ENCODE measurements at regions not wholly inside any gene's neighbourhood (a gene's known extent, or its start where the extent isn't known, plus 50 kb on each side); places are given as distances from the start of the nearest gene placed in this dataset.

GRCh38 chr2:6336752-6337471, 528.8 kb downstream of the CMPK2 start (continued):
- TF ChIP-seq, protein P1, sequence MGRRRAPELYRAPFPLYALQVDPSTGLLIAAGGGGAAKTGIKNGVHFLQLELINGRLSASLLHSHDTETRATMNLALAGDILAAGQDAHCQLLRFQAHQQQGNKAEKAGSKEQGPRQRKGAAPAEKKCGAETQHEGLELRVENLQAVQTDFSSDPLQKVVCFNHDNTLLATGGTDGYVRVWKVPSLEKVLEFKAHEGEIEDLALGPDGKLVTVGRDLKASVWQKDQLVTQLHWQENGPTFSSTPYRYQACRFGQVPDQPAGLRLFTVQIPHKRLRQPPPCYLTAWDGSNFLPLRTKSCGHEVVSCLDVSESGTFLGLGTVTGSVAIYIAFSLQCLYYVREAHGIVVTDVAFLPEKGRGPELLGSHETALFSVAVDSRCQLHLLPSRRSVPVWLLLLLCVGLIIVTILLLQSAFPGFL (CRISPR knock-in tag; IDR thresholded peaks at IDR 0.05; ENCODE audit: borderline replicate concordance) = no peak
- TF ChIP-seq SOX15 (CRISPR knock-in tag; IDR thresholded peaks at IDR 0.05) (no peak), RELA (CRISPR knock-in tag; IDR thresholded peaks at IDR 0.05; ENCODE audit: borderline replicate concordance) (no peak), SMAD3 (CRISPR knock-in tag; IDR thresholded peaks at IDR 0.05; ENCODE audit: borderline replicate concordance) (no peak)

DNA sequence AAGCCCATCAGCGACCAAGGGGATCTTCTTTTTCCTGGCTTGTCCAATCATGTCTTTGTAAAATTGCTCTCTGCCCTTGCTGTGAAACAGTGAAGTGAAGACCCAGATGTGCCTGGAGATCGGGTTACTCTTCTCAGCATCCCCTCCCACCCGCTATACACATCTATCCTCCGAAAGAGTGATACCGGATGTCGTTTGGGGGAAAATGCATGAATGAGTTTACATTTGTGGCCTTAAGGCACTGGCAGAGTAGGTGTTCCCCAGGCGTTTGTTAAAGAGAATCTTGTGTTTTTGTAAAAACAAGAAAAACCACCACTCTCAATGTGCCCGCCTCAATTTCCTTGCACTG, 528.3 kb downstream of the CMPK2 start:
- H3K27ac Mint-ChIP-seq = no peak overlapping the region
- CTCF ChIA-PET = no interaction called here
- H3K36me3 Mint-ChIP-seq = peaks cover 69% of the 10 kb centered on the region
- no peaks in the 10 kb centered on the region for H3K4me1 Mint-ChIP-seq
- ATAC-seq (no peak), DNase-seq (ENCODE audit: low spot score) (no peak)
- no peak overlapping the region for H3K4me3 Mint-ChIP-seq
- TF ChIP-seq CDX4 (CRISPR knock-in tag; IDR thresholded peaks at IDR 0.05; ENCODE audit: borderline replicate concordance) (no peak), E2F1 (CRISPR knock-in tag; IDR thresholded peaks at IDR 0.05) (no peak), ZNF425 (CRISPR knock-in tag; conservative IDR thresholded peaks at IDR 0.05) (no peak), TEAD1 (CRISPR knock-in tag; IDR thresholded peaks at IDR 0.05) (no peak)
- TF ChIP-seq, protein P2, sequence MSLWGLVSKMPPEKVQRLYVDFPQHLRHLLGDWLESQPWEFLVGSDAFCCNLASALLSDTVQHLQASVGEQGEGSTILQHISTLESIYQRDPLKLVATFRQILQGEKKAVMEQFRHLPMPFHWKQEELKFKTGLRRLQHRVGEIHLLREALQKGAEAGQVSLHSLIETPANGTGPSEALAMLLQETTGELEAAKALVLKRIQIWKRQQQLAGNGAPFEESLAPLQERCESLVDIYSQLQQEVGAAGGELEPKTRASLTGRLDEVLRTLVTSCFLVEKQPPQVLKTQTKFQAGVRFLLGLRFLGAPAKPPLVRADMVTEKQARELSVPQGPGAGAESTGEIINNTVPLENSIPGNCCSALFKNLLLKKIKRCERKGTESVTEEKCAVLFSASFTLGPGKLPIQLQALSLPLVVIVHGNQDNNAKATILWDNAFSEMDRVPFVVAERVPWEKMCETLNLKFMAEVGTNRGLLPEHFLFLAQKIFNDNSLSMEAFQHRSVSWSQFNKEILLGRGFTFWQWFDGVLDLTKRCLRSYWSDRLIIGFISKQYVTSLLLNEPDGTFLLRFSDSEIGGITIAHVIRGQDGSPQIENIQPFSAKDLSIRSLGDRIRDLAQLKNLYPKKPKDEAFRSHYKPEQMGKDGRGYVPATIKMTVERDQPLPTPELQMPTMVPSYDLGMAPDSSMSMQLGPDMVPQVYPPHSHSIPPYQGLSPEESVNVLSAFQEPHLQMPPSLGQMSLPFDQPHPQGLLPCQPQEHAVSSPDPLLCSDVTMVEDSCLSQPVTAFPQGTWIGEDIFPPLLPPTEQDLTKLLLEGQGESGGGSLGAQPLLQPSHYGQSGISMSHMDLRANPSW (CRISPR knock-in tag; conservative IDR thresholded peaks at IDR 0.05; ENCODE audit: low read depth) = no peak
- TF ChIP-seq, protein P3, sequence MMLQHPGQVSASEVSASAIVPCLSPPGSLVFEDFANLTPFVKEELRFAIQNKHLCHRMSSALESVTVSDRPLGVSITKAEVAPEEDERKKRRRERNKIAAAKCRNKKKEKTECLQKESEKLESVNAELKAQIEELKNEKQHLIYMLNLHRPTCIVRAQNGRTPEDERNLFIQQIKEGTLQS (CRISPR knock-in tag; conservative IDR thresholded peaks at IDR 0.05) = no peak
- H3K27me3 Mint-ChIP-seq (ENCODE audit: low read depth) = no peaks in the 10 kb centered on the region; the same call in 1 of the 2 replicates
- peaks cover 76% of the 10 kb centered on the region for H3K9me3 Mint-ChIP-seq
- POLR2A ChIA-PET = no interaction called here

DNA sequence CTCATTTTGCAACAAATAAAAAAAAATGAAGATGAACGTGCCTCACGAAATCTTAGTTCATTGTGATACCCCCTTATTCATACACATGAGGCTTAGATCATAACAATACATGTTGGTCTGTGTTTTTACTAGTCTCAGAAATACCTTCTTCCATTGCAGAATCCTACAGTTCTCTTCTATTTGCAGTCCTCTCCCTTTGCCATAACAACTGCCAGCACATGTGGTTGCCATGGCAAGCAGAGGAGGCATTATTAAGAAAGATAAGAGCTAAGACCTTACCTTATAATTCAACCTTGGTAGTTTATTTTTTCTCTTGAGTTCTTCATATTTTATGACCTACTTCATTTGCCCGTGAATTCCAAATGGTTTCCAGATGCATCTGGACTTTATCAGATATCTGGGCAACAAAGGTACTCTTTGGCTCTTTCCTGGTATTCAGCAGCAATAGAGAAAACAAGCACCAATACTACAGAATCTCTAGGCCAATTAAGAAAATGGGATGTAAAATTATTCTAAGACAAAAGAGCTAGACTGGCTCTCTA, 524.0 kb downstream of the CMPK2 start:
- ChIA-PET POLR2A (no interaction called here), CTCF (no interaction called here)
- DNase-seq (ENCODE audit: low spot score) = no peak
- no peak for ATAC-seq
- Mint-ChIP-seq H3K4me3 (no peak overlapping the region), H3K27ac (no peak overlapping the region), H3K4me1 (no peaks in the 10 kb centered on the region), H3K36me3 (peaks cover 77% of the 10 kb centered on the region), H3K9me3 (peaks cover 81% of the 10 kb centered on the region), H3K27me3 (ENCODE audit: low read depth) (peaks cover 3% of the 10 kb centered on the region; the same call in 1 of the 2 replicates)
- TF ChIP-seq NR2C2 (CRISPR knock-in tag; IDR thresholded peaks at IDR 0.05) (no peak), ZNF416 (CRISPR knock-in tag; IDR thresholded peaks at IDR 0.05) (no peak), CREM (CRISPR knock-in tag; IDR thresholded peaks at IDR 0.05) (no peak), JUN (CRISPR knock-in tag; IDR thresholded peaks at IDR 0.05) (no peak), NR3C1 (CRISPR knock-in tag; conservative IDR thresholded peaks at IDR 0.05; ENCODE audit: low read depth) (no peak), FOXP1 (CRISPR knock-in tag; IDR thresholded peaks at IDR 0.05; ENCODE audit: borderline replicate concordance) (no peak), KAT7 (CRISPR knock-in tag; IDR thresholded peaks at IDR 0.05; ENCODE audit: borderline replicate concordance) (no peak), USF1 (CRISPR knock-in tag; IDR thresholded peaks at IDR 0.05) (no peak), FOXJ3 (CRISPR knock-in tag; IDR thresholded peaks at IDR 0.05; ENCODE audit: borderline replicate concordance) (no peak), JAZF1 (CRISPR knock-in tag; IDR thresholded peaks at IDR 0.05) (no peak)
- TF ChIP-seq, protein P4, sequence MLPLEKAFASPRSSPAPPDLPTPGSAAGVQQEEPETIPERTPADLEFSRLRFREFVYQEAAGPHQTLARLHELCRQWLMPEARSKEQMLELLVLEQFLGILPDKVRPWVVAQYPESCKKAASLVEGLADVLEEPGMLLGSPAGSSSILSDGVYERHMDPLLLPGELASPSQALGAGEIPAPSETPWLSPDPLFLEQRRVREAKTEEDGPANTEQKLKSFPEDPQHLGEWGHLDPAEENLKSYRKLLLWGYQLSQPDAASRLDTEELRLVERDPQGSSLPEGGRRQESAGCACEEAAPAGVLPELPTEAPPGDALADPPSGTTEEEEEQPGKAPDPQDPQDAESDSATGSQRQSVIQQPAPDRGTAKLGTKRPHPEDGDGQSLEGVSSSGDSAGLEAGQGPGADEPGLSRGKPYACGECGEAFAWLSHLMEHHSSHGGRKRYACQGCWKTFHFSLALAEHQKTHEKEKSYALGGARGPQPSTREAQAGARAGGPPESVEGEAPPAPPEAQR (CRISPR knock-in tag; IDR thresholded peaks at IDR 0.05) = no peak

All from WTC11 (cell line).